ENCODE measurements at regions not wholly inside any gene's neighbourhood (a gene's known extent, or its start where the extent isn't known, plus 50 kb on each side); places are given as distances from the start of the nearest gene placed in this dataset.

DNA sequence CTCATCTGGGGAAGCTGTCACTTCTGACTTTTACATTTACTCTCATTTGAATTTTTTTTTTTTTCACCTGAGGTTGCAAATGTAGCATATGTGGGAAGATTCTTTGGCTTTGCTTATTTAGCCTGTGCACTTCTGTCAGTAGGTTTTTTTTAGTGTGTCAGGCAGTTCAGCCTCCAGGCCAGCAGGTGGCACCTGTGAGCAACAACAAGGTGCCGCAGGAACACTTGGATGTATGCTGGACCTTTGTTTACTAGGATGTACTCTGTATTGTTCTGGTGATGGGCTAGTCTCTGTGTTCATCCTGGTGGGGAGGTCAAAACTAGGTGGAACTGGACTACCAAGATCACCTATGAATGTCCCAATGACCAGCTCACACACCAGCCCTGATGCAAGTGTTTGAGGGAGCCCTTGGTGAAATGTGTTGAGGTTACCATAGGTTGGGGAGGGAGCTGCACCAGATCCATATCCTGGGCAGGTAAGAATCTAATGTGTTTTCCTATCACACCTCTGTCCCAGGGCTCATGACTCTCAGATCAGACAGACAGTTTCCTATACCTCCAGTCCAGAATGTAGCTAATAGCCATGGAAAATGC lies 618.2 kb downstream of the BRINP3 start:
- Histone ChIP-seq H3K36me3 (ENCODE audit: insufficient read depth, low read length) (no peaks in the 10 kb centered on the region), H3K9me3 (ENCODE audit: control insufficient read depth in 1 of 2, low read length in 2 of 2) (no peaks in the 10 kb centered on the region), H3K27me3 (ENCODE audit: insufficient read depth, low read length) (no peaks in the 10 kb centered on the region), H3K27ac (ENCODE audit: low read depth, low read length) (no peak overlapping the region), H3K4me3 (ENCODE audit: low read length in 2 of 2) (no peak overlapping the region), H3K4me1 (ENCODE audit: insufficient read depth, low read length) (no peaks in the 10 kb centered on the region)
- H3K4me3 Mint-ChIP-seq: no peak overlapping the region
- no peak for DNase-seq
- no peaks in the 10 kb centered on the region for H3K4me1 Mint-ChIP-seq
- CTCF ChIA-PET (ENCODE audit: partially characterized antibody): interaction anchor here (0.7 to 0.9 kb wide), 2 partner anchors 23 to 94 kb away, joined by 3 read pairs; no protein-coding TSS in a partner anchor
- no peaks in the 10 kb centered on the region for H3K27me3 Mint-ChIP-seq
- peaks cover 0 to 34% (median 17%) of the 10 kb centered on the region in 8 donors for H3K9me3 Mint-ChIP-seq
- H3K27ac Mint-ChIP-seq: no peak overlapping the region
- POLR2A ChIA-PET (ENCODE audit: partially characterized antibody): no interaction called here
- intact Hi-C loops (cut with micrococcal nuclease): no loop called here
- no peaks in the 10 kb centered on the region for H3K36me3 Mint-ChIP-seq

DNA sequence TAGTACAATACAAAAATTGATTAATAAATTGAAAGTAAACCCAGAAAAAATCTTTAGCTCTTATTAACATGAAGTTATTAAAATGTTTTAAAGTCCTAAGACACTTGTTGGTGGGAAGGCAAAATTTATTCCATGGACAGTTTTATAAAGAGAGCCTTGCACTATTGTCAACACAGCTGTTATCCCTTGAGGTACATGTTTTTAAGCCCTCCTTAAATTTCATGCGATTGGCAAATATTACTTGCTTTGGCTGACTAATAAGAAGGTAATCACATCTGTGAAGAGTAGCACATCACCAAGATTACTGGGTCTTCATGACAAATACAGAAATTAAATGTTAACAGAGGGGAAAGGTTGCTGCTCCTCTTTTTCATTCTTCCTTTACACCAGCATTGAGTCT lies 611.1 kb downstream of the BRINP3 start:
- H3K36me3 ChIP-seq (ENCODE audit: insufficient read depth, low read length): no peaks in the 10 kb centered on the region
- H3K27ac ChIP-seq (ENCODE audit: low read depth, low read length): no peak overlapping the region
- H3K9me3 Mint-ChIP-seq: peaks cover 0 to 14% (median under 1%) of the 10 kb centered on the region in 8 donors
- CTCF ChIA-PET (ENCODE audit: partially characterized antibody): no interaction called here
- DNase-seq: no peak
- no peaks in the 10 kb centered on the region for H3K4me1 ChIP-seq (ENCODE audit: insufficient read depth, low read length)
- no peaks in the 10 kb centered on the region for H3K27me3 Mint-ChIP-seq
- no peak overlapping the region for H3K27ac Mint-ChIP-seq
- POLR2A ChIA-PET (ENCODE audit: partially characterized antibody): no interaction called here
- H3K36me3 Mint-ChIP-seq: no peaks in the 10 kb centered on the region
- H3K4me3 ChIP-seq (ENCODE audit: low read length in 2 of 2): no peak overlapping the region
- H3K27me3 ChIP-seq (ENCODE audit: insufficient read depth, low read length): no peaks in the 10 kb centered on the region
- peaks cover 0 to 4% of the 10 kb centered on the region in 2 donors for H3K9me3 ChIP-seq (ENCODE audit: control insufficient read depth in 1 of 2, low read length in 2 of 2)
- intact Hi-C loops (cut with micrococcal nuclease): no loop called here
- H3K4me1 Mint-ChIP-seq: no peaks in the 10 kb centered on the region
- no peak overlapping the region for H3K4me3 Mint-ChIP-seq

DNA sequence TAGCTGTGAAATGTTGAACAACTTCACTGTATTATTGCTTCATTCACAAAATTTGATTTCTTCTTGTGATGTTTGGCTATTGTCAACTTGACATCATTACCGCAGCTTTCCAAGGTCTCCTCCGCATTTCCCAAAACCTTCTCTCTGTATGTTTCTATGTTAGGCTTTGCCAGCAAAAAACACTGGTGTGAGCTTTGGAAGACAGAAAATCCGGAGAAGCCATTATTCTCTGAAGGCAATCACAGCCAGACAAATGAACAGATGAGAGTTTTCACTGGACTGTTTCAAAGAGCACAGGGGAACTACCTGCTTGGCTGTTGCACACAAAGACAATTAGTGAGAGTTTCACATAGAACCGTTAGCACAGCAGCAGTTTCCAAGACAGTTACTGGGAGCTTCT lies 609.6 kb downstream of the BRINP3 start:
- Histone ChIP-seq H3K27me3 (ENCODE audit: insufficient read depth, low read length) (no peaks in the 10 kb centered on the region), H3K27ac (ENCODE audit: low read depth, low read length) (no peak overlapping the region), H3K9me3 (ENCODE audit: control insufficient read depth in 1 of 2, low read length in 2 of 2) (peaks cover 0 to 4% of the 10 kb centered on the region in 2 donors), H3K4me3 (ENCODE audit: low read length in 2 of 2) (no peak overlapping the region), H3K4me1 (ENCODE audit: insufficient read depth, low read length) (no peaks in the 10 kb centered on the region), H3K36me3 (ENCODE audit: insufficient read depth, low read length) (no peaks in the 10 kb centered on the region)
- H3K4me3 Mint-ChIP-seq: no peak overlapping the region
- intact Hi-C loops (cut with micrococcal nuclease): no loop called here
- H3K36me3 Mint-ChIP-seq: no peaks in the 10 kb centered on the region
- ChIA-PET CTCF (ENCODE audit: partially characterized antibody) (no interaction called here), POLR2A (ENCODE audit: partially characterized antibody) (no interaction called here)
- no peak for DNase-seq
- no peaks in the 10 kb centered on the region for H3K4me1 Mint-ChIP-seq
- no peaks in the 10 kb centered on the region for H3K27me3 Mint-ChIP-seq
- no peak overlapping the region for H3K27ac Mint-ChIP-seq
- peaks cover 0 to 18% (median 3%) of the 10 kb centered on the region in 8 donors for H3K9me3 Mint-ChIP-seq

DNA sequence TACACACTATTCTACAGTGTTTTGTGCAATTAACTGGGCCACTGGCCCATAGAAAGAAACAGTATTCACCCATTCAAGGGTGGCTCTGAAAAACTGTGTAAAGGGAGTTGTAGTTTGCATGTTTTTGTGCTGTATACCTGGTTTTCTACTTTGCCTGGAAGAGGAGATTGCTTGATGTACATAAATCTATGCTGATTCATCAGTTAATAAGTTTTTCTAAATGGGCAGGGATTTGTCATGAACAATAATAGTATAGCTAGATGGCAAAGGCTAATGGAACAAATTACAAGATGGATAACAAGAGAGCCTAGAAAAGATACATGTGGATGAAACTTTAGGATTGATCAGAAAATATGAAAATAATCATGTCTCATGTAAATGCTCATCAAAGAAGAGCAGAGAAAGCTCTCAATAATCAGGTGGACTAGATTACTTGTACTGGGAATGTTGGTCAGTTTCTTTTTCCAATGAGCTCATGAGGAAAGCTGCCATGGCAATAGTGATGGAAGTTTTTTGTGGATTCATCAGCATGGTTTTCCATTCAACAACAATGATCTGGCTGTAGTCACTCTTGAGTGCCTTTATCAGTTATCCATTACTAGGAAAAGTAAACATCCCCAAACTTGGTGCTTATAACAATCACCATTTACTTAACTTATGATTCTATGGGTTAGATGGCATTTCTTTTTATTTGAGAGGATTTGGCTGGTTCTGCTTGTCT lies 602.8 kb downstream of the BRINP3 start:
- intact Hi-C loops (cut with micrococcal nuclease): no loop called here
- peaks cover under 1 to 15% (median 5%) of the 10 kb centered on the region in 8 donors for H3K9me3 Mint-ChIP-seq
- ChIA-PET POLR2A (ENCODE audit: partially characterized antibody) (no interaction called here), CTCF (ENCODE audit: partially characterized antibody) (no interaction called here)
- H3K27me3 Mint-ChIP-seq: no peaks in the 10 kb centered on the region
- Histone ChIP-seq H3K27me3 (ENCODE audit: insufficient read depth, low read length) (no peaks in the 10 kb centered on the region), H3K9me3 (ENCODE audit: control insufficient read depth in 1 of 2, low read length in 2 of 2) (peaks cover 0 to 4% of the 10 kb centered on the region in 2 donors), H3K4me3 (ENCODE audit: low read length in 2 of 2) (no peak overlapping the region), H3K36me3 (ENCODE audit: insufficient read depth, low read length) (no peaks in the 10 kb centered on the region), H3K27ac (ENCODE audit: low read depth, low read length) (no peak overlapping the region), H3K4me1 (ENCODE audit: insufficient read depth, low read length) (no peaks in the 10 kb centered on the region)
- H3K4me3 Mint-ChIP-seq: no peak overlapping the region
- H3K4me1 Mint-ChIP-seq: no peaks in the 10 kb centered on the region
- no peaks in the 10 kb centered on the region for H3K36me3 Mint-ChIP-seq
- no peak for DNase-seq
- no peak overlapping the region for H3K27ac Mint-ChIP-seq

DNA sequence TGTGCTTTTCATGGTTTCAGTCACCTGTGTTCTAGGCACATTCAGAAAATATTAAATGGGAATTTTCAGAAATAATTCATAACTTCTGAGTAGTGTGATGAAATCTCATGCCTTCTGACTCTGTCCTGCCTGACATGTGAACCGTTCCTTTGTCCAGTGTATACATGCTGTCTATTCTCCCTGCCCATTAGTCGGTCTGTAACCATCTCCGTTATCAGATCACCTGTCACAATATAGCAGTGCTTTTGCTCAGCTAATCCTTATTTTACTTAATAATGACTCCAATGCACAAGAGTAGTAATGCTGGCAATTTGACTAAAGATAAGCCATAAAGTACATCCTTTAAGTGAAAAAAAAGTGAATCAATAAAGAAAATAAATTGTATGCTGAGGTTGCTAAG lies 597.5 kb downstream of the BRINP3 start:
- no peaks in the 10 kb centered on the region for H3K9me3 ChIP-seq (ENCODE audit: control insufficient read depth in 1 of 2, low read length in 2 of 2)
- Mint-ChIP-seq H3K4me3 (no peak overlapping the region), H3K4me1 (no peaks in the 10 kb centered on the region), H3K27ac (no peak overlapping the region), H3K9me3 (peaks cover 2 to 12% (median 6%) of the 10 kb centered on the region in 8 donors), H3K27me3 (no peaks in the 10 kb centered on the region), H3K36me3 (no peaks in the 10 kb centered on the region)
- intact Hi-C loops (cut with micrococcal nuclease): no loop called here
- ChIA-PET POLR2A (ENCODE audit: partially characterized antibody) (no interaction called here), CTCF (ENCODE audit: partially characterized antibody) (no interaction called here)
- DNase-seq: no peak
- H3K4me3 ChIP-seq (ENCODE audit: low read length in 2 of 2): no peak overlapping the region
- H3K36me3 ChIP-seq (ENCODE audit: insufficient read depth, low read length): no peaks in the 10 kb centered on the region
- H3K4me1 ChIP-seq (ENCODE audit: insufficient read depth, low read length): no peaks in the 10 kb centered on the region
- H3K27me3 ChIP-seq (ENCODE audit: insufficient read depth, low read length): no peaks in the 10 kb centered on the region
- no peak overlapping the region for H3K27ac ChIP-seq (ENCODE audit: low read depth, low read length)

DNA sequence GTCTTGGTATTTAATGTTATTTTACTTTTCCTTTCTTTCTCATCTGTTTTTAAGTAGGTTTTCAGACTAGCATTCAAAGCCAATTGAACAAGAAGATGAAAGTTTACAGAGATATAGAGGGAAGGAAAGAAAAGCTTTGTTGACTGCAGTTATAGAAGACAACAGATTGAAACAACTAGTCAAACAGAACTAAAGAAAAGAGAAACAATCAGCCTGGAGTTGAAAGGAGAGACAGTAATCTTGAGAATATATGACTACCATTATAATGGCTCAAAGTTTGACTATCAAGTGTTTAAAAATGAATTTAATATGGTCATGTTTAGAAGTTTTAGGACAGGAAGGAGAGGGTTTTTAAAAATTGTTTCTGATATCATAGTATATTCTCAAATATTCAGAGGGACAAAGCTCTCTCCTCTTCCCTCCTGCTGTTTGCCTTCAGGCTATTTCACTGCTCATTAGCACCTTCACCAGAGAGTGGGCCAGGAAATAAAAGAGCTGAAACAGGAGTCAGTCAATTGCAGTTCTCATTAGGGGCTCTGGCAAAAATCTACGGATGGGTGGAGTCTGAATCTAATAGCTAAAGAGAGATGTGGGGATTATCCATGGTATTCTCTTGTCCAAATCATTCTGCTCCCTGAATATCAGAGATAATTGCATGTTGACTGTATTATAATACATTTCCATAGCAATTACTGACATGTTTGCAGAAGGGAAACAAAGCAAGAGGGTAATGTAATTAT lies 577.8 kb downstream of the BRINP3 start:
- DNase-seq: no peak
- H3K4me1 Mint-ChIP-seq: no peaks in the 10 kb centered on the region
- H3K27me3 Mint-ChIP-seq: no peaks in the 10 kb centered on the region
- ChIA-PET POLR2A (ENCODE audit: partially characterized antibody) (no interaction called here), CTCF (ENCODE audit: partially characterized antibody) (no interaction called here)
- Histone ChIP-seq H3K4me1 (ENCODE audit: insufficient read depth, low read length) (no peaks in the 10 kb centered on the region), H3K9me3 (ENCODE audit: control insufficient read depth in 1 of 2, low read length in 2 of 2) (no peaks in the 10 kb centered on the region), H3K27ac (ENCODE audit: low read depth, low read length) (no peak overlapping the region), H3K27me3 (ENCODE audit: insufficient read depth, low read length) (no peaks in the 10 kb centered on the region), H3K4me3 (ENCODE audit: low read length in 2 of 2) (no peak overlapping the region), H3K36me3 (ENCODE audit: insufficient read depth, low read length) (no peaks in the 10 kb centered on the region)
- no peak overlapping the region for H3K4me3 Mint-ChIP-seq
- intact Hi-C loops (cut with micrococcal nuclease): no loop called here
- no peak overlapping the region for H3K27ac Mint-ChIP-seq
- no peaks in the 10 kb centered on the region for H3K36me3 Mint-ChIP-seq
- peaks cover 2 to 21% (median 8%) of the 10 kb centered on the region in 8 donors for H3K9me3 Mint-ChIP-seq

DNA sequence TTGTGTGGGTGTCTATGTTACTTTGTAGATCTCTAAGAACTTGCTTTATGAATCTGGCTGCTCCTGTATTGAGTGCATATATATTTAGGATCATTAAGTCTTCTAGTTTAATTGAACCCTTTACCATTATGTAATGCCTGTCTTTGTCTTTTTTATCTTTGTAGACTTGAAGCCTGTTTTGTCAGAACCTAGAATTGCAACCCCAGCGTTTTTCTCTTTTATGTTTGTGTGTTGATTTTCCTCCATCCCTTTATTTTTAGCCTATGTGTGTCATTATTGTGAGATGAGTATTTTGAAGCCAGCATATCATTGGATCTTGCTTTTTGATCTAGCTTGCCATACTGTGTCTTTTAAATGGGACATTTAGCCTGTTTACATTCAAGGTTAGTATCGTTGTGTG lies 573.2 kb downstream of the BRINP3 start:
- H3K27me3 ChIP-seq (ENCODE audit: insufficient read depth, low read length): no peaks in the 10 kb centered on the region
- no peaks in the 10 kb centered on the region for H3K4me1 Mint-ChIP-seq
- POLR2A ChIA-PET (ENCODE audit: partially characterized antibody): no interaction called here
- H3K27ac ChIP-seq (ENCODE audit: low read depth, low read length): no peak overlapping the region
- no peak overlapping the region for H3K27ac Mint-ChIP-seq
- H3K36me3 Mint-ChIP-seq: no peaks in the 10 kb centered on the region
- H3K9me3 ChIP-seq (ENCODE audit: control insufficient read depth in 1 of 2, low read length in 2 of 2): no peaks in the 10 kb centered on the region
- no peak overlapping the region for H3K4me3 ChIP-seq (ENCODE audit: low read length in 2 of 2)
- H3K9me3 Mint-ChIP-seq: peaks cover 3 to 39% (median 18%) of the 10 kb centered on the region in 8 donors
- no peak overlapping the region for H3K4me3 Mint-ChIP-seq
- intact Hi-C loops (cut with micrococcal nuclease): no loop called here
- H3K36me3 ChIP-seq (ENCODE audit: insufficient read depth, low read length): no peaks in the 10 kb centered on the region
- CTCF ChIA-PET (ENCODE audit: partially characterized antibody): no interaction called here
- DNase-seq: no peak
- no peaks in the 10 kb centered on the region for H3K27me3 Mint-ChIP-seq
- no peaks in the 10 kb centered on the region for H3K4me1 ChIP-seq (ENCODE audit: insufficient read depth, low read length)
